GM18907 (cell line): ENCODE measurements at regions not wholly inside any gene's neighbourhood (a gene's known extent, or its start where the extent isn't known, plus 50 kb on each side); places are given as distances from the start of the nearest gene placed in this dataset.

ENCODE experiments used
- ATAC-seq: cut with Tn5 transposase; IDR thresholded peaks from one replicate; pipeline ENCODE4 v1.9.1; 2021; ENCODE audit warnings: mild to moderate bottlenecking, moderate library complexity; ENCODE audit not compliant: unreplicated experiment

GRCh38 chr4:83870328-83870950 lies 334.5 kb downstream of the GPAT3 start:
- no peak for ATAC-seq

DNA sequence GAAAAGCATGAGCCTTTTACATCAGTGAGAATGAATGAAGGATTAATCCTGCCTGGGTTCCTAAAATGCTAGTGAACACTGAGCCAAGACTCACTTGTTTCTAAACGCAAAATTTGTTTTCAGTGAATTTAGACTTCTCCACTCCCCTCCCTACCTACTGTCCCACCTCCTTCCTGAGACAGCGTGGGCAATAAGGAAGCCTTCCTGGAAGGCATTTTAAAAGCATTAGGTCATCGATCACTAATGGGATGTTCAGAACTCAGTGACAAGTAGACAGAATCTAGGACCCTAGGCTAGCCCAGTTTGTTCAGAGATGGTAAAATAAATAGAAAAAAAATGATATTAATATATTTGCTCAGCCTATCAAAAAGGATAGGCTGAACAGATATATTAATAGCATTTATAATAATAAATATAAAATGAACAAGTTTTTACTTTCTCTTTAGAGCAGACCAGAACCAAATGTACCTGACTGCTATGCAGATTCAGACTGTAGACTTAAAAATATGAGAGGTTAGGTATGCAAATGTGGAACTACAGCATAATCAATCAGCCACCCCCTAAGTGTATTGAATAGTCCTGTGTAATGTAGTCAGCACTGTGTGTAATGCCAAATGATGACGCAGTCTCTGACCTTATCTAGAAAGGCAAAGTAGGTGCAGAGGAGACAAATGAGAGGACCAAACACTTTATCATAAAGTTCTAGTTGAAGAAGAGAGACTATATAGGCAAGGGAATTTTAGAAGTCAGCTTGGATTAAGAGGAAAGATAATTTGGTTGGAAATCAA lies 331.1 kb downstream of the GPAT3 start:
- no peak for ATAC-seq

GRCh38 chr4:83865417-83866150 lies 329.7 kb downstream of the GPAT3 start:
- ATAC-seq, result no peak

DNA sequence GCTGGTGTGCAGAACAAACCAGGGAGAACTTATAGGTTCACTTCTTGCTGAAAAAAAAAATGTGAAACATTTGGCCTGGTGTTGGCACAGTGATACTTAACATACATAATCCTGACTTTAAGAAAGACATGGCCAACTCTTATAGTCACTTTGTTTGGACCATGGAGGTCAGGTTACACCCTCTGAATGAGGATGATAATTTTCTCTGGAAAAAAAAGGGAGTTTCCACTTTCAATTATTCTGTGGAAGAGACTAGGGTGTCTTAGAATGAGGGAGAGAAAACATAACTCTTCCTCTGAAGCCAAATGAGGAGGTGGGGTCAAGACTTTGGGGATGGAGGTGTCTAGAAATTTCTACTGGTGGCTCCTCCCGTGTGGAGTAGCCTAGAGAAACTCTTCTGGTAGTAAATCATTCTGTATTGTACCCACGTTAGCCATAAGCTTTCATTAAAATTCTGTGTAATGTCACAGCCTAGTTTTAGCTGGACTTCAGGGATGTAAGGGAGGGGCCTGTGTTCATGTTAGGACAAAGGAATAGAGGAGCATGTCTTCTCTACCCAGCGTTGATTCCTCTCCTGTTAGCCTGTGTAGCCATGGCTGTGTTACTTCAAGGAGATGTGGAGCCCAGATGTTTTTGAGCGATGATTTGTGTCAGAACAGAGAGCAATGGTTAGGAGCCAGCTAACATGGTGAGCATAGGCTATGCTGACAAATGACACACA lies 328.3 kb downstream of the GPAT3 start:
- no peak for ATAC-seq

- ATAC-seq, result no peak
Measured at GRCh38 chr4:83862471-83862870, 326.6 kb downstream of the GPAT3 start.

DNA sequence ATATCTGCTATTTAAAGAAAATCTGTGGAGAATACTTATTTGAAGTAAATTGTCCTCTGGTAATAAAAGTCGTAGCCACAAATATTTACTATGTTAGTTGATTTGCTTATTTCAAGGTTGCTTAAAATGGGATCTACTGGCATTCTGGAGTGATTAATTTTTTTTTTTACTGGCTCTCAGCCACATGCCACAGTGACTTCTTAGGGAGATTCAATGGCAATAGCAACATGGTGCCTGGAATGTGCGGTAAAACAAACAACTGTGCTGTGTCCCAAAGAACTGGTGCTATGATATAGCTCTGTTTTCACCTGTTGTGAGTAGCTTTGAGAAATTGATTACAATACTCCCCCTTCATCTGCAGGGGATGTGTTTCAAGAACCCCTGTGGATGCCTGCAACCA lies 324.3 kb downstream of the GPAT3 start:
- ATAC-seq, result no peak

DNA sequence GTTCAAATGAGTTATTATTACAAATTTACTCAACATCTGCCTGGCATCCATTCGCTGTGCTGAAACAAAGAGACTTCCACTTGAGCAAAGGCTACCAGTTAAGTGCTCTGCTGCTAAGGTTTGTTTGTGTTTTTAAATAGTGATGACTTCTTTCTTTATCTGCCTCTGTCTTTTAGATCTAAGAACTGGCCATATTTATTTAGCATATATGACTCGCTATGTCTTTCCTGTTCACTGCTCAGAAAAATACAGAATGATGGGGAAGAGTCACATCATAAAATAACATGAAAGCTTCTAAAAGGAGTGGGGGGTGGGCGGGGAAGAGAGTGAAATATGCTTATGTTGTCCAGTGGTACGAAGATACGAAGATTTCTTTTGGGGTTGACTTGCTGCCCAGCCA lies 322.2 kb downstream of the GPAT3 start:
- ATAC-seq, result no peak

DNA sequence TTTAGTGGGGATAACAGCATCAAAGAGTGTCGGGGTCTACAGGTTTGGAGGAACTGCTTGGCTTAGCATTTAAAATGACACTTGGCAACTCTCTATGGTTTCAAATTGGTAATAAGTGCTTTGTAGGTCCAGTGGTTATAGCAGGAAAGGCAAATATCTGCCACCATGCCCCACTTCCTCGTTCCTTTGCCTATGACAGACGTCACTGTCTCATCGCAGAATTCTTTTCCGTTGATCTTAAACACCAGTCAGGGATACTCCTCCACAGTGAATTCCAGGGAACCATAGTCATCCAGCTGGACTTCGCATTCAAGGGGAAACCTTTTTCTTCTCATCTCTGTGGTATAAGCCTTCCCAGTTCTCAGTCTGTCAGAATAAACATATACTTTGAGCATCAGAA lies 319.1 kb downstream of the GPAT3 start:
- ATAC-seq, result no peak

DNA sequence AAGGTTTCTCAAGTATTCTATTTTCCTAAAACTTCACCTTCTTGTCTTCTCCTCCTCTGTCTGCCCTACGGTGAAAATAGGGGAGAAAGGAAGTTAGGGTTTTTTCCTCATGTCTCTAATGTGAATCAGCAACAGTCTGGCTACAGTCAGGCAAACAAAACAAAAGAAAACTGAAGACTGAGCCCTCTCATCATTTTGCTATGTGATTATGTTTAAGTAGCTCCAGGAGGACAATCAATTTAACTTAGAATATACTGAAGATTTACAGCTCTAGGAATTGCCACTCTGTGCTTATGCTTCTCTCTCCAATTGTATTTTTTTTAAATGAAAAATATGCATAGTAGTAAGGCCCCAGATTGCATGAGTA lies 316.2 kb downstream of the GPAT3 start:
- ATAC-seq, result no peak

DNA sequence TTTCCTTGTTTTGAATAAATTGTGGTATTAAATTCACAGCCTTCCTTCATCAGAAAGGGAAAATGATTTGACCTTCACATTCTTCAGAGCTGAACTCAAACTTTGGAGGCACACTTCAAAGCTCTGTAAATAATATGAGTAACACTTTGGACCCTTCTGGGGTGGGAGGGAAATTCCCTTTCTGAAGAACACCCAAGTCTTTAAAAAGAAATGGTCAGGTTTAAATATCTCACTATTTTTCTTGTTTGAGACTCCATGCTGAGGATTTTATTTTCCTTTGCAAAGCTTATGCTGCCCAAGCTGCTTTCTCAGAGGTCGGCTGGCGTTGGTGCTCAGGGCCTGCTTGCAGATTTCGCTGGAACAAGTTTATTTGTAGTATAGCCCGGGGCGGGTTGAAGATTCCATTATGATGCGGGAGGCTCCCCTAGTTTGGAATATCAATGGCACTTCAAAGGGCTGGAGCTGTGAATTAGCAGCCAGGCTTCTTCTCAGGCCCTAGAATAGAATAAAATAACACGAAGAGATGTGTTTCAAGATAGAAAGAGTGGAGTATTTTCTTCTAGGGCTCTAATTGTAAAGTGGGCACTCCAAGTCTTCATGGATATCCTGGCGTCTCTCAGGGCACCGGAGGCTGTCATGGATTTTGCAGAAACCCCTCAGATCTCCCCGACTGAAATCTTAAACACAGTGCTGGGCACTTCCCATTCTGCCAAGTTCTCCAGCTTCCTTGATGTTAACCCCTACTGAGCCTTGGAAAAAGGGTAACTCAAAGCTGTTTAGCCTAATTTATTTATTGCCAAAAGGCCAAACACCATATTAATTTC lies 315.6 kb downstream of the GPAT3 start:
- ATAC-seq, result no peak

DNA sequence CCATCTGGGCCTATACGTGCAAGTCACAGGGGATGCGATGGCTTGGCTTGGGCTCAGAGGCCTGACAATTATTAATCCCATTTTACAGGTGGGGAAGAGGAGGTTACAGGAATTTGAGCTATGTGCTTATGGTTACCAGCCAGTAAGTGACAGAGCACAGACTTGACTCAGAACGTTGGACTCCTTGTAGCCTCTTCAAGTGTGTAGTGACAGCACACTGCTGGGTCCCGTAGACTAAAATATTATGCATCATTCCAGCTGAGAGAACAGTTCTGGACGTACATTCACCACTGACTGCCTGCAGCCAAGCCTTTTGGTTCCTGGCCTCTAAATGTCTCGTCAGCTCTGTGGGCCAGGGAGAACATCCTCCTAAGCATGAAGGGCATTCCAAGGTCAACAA lies 314.5 kb downstream of the GPAT3 start:
- no peak for ATAC-seq

- no peak for ATAC-seq
Measured at GRCh38 chr4:83846193-83846830, 310.4 kb downstream of the GPAT3 start.

DNA sequence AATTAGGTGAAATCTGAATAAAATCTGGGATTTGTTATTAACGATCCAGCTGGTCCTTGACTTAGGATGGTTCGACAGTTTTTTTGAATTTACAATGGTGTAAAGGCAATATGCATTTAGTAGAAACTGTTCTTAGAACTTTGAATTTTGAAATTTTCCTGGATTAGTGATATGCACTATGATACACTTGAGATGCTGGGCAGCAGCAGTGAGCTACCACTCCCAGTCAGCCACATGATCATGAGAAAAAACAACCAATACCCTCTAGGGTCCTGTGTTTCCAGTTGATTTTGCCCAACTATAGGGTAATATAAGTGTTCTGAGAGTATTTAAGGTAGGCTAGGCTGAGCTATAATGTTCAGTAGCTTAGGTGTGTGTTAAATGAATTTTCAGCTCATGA lies 303.7 kb downstream of the GPAT3 start:
- ATAC-seq, result no peak

GRCh38 chr4:83837614-83838308 lies 301.9 kb downstream of the GPAT3 start:
- ATAC-seq, result no peak

DNA sequence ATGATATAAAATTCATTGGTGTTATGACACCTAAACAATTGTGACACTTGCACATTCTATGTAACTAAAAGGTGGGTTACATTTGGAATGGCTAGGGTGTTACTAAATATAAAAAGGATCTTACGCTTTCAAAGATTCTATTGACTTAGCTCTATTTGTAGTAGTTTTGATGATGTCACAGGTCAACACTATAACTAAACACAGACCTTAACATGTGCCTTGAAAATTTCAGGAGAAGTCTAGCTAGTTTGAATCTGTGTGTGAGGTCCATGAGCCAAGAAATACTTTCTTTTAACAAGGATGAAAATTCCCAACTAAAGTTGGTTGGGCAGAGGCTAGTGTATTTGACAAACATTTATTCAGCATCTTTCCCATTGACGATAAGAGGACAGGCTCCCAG lies 298.0 kb downstream of the GPAT3 start:
- no peak for ATAC-seq

- ATAC-seq, result no peak
Measured at GRCh38 chr4:83832110-83832825, 296.4 kb downstream of the GPAT3 start.

DNA sequence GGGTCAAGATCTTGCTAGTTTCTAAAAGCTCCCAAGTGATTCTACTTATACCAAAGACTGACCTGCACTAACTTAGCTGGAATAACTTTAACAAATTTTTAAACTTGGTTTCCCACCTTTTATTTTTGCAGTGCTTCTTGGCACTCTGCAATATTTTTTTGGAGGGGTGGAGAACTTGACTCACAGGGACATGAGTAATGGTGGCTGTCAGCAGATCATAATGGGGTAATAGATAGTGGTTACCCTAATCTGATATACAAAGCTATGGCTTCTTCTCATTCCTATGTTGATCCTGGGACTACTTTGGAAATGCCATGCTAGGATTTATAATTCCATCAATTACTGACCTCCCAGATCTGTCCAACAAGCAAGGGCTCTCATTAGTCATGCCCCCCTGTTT lies 295.7 kb downstream of the GPAT3 start:
- ATAC-seq, result no peak

DNA sequence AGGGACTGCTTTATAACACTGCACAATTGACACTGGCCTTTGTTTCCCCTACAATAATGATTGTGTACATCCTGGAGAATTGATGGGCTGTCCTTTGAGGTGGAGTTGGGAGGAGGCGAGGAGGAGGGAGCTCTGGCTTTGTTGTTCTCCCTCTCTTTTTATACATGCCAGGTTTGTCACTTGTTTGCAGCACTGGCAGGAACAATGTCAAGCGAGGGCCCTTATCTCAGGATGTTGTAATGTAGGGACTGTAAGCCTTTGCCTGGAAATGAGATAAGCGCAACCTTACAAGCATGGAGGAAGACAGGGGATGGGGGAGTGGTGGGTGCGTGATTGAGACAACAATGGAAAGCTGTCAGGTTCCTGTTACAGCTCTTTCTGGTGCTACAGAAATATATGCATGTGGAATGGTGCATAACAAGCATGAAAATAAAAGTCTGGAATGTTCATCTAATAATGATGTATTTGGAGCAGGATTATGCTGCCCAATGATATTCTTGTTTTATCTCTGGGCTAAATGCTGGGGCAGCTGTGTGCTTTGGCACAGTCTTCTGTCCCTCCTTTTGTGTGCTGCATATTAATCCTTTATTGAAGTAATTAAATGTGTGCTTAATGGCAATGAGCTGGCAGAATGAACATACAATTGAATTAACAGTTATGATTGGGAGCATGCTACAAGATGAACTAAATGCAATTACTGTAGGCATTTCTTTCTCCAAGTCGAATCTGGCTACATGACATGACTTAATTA lies 294.4 kb downstream of the GPAT3 start:
- ATAC-seq, result no peak
